HG03196 (cell line): ENCODE measurements at regions not wholly inside any gene's neighbourhood (a gene's known extent, or its start where the extent isn't known, plus 50 kb on each side); places are given as distances from the start of the nearest gene placed in this dataset.
"Not testable (repeated sequence)": the region's sequence is repeated elsewhere in the genome, so short reads cannot be mapped to it uniquely, and the experiment has no call there.

Experiments
- ATAC-seq: cut with Tn5 transposase; IDR thresholded peaks from one replicate; pipeline ENCODE4 v1.9.1; 2021; ENCODE audit not compliant: unreplicated experiment

DNA sequence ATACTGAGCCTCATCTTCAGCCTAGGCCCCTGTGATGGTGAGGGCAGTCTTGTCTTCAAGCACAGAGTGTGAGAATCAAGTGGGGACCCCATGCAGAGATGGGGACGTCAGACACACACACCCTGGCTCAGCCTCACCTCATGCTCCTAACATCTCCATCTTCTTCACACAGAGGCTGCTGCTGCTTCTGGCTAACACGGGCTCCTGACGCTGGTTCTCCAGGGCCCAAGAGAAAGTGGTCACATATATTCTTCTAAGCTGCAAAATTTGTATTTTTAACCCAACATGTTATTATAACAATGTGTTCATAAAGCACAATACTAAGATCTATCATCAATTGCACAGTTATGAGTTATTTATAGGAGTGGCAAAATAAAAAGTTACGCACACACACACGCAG lies 101.2 kb downstream of the VPREB1 start:
- ATAC-seq = no peak

DNA sequence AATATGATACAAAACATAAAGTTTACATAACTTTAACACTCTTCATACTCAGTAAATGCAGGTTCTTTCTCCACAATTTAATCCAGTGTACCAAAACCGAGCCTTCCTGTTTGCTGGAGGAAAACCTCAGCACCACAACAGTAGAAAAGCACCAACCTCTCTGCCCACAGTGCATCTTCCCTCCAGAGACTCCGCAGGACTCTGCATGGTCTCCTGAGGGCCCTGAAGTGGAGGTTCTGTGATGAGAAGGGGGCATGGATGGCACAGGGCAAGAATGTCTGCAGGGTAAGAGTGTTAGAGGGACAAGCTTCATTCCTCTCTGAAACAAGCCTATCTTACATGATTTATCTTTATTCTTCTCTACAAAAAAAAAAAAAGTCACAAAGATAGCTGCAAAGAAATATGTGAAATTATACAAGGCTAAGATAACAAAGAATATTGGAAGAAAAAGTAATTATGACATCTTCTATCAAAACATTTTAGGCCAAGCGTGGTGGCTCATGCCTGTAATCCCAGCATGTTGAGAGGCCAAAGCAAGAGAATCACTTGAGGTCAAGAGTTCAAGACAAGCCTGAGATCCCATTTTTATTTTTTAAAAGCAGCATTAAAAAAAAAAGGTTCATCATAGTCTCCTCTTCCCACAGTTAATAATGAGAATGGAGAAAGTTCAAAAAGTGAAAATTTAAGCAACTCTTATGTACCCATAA lies 102.0 kb downstream of the VPREB1 start:
- ATAC-seq = no peak

DNA sequence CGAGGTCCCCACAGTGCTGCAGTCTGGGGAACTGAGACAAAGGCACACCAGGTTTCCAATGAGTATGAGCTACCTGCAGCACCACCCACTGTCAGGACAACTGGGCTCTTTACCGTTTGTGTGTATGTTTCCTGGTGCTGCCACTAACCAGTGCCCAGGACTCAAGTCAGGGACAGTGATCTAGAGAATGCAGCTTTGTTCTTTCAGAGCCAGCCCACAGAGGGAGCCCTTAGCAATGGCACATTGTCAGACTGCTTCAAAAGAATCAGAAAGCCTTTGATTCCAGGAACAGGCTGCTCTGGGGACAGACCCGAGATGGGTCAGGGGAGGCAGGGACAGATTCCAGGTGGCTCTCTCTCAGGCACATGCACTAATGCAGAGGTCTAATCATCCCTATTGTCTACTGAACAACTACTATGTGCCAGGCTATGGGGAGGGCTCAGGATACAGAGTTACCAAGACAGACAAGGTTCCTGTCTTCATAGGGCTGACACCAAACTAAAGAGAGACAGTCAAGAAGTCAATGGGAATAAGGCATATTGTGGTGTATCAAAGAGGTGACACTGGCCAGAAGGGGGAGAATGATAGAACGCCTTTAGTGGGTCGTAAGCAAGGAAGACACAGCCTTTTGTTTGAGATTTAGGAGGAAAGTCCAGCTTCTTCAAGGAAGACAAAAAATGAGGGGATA lies 103.7 kb downstream of the VPREB1 start:
- no peak for ATAC-seq

DNA sequence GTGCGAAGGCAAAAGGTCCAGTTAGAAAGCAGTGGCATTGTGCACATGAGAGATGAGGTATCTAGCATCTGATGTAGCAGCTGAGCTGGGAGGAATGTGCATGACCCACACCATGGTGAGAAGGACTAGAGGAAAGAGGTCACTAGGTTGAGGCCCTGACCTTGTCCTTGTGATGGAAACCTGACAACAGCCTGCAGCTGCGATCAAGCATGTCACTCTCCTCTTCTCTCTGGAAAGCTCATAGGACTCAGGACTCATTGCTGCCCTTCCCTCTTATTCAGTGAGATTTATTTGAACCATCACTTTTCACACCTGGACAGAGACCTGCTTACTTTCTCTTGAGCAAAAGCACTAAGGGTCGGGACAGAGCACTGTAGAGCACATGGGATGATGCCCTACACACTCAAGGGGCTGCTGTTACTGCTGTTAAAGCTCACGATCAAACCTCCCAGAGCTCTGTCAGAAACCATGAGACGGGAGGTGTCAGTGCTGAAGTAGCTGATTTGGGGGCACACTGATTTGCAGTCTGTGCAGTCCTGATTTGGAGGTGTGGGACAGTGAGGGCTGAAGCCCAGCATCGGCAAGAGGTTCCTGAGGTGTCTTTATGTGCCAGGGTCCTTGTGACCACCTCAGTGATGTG lies 104.3 kb downstream of the VPREB1 start:
- no peak for ATAC-seq

DNA sequence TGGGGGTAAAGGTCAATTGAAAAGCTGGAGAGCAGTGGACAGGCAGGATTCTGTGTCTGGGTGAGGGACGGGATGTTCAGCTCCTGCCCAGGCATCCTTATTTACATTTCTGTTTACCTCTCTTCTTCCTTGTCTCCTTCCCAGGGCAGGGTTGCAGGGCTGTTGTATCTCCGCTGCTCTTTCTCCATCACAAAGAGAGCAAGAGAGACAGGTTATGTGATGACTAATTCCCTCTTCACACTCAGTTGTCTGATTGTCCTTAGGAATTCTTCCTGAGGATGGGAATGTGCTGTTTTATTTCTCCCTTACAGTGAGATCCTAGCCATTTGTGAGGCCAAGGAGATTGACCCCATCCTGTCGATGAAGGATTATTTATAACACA lies 104.9 kb downstream of the VPREB1 start:
- ATAC-seq = no peak

DNA sequence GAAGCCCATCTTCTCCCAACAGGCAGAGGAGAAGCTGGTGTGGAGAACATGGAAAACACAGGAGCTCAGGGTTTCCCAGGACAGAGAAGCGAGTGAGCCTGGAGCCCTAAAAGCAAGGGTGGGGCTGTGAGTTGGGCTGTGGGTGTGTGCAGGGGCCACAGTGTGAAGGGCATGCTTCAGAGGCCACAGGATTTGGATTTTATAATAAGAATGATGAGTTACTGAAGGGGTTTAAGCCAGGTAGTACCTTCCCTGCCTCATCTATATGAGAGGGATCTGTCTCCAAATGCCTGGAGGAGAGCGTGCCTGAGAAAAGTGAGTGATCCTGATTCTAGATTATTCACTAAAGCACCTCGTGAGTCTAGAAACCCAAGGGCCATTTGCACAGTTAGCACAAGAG lies 106.8 kb downstream of the VPREB1 start:
- ATAC-seq = no peak

DNA sequence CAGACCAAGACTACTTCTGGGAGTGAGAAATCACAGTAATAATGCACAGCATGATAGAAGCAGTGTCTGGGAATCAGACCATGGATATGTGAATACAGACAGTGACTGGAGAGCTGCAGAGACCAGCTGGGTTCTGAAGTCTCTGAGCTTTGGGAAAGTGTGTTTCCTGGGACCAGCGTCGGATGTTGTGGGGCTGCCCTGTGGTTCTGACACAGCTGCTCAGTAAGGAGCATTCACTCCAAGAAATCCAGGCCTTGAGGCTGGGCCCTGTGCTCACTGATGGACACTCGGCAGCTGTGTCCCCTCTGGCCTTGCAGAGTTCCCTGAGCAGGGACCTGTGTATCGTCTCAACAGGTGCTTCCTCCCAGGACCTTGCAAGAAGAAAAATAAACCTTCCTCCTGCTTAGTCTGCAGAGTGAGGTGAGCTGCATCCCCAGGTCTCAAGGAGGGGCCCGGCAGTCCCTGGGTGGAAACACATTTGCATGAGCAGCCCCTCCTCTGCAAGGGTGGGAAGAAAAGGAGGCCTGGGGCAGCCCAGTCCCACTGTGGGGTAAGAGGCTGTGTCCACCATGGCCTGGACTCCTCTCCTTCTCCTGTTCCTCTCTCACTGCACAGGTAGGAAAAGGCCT lies 107.9 kb downstream of the VPREB1 start:
- ATAC-seq = no peak

DNA sequence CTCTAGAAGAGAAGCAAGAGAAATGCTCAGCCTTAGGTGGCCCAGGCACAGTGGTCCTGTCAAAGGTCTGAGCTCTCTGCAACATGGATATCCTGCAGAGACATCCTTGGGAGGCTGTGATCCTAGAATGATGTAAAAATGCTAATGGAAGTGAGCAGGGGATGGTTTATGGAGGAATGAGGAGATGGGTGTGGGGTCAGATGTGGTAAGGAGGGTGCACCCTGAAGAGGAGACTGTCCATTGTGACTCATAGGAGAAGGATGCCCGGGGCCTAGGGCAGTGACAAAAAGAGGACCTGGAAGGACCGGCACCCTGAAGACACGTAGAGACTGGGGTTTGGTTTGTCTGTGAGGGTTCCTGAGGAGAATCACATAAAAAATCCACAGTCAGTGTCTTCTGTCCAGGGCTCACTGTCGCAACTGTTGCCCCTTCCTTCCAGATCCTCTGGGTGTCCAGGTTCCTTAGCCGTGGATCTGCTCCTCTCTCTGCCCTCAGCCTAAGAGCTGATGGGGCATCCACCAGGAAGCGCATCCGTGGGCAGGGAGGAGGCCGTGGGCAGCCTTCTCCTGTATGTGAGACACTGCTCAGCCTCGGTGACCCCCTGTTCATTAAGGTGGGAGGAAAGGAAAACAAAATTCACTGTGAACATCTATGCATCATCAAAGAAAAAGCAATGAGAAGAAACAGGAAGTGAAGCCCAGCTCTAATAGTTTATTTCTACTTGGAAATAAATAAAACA lies 110.7 kb downstream of the VPREB1 start:
- no peak for ATAC-seq

DNA sequence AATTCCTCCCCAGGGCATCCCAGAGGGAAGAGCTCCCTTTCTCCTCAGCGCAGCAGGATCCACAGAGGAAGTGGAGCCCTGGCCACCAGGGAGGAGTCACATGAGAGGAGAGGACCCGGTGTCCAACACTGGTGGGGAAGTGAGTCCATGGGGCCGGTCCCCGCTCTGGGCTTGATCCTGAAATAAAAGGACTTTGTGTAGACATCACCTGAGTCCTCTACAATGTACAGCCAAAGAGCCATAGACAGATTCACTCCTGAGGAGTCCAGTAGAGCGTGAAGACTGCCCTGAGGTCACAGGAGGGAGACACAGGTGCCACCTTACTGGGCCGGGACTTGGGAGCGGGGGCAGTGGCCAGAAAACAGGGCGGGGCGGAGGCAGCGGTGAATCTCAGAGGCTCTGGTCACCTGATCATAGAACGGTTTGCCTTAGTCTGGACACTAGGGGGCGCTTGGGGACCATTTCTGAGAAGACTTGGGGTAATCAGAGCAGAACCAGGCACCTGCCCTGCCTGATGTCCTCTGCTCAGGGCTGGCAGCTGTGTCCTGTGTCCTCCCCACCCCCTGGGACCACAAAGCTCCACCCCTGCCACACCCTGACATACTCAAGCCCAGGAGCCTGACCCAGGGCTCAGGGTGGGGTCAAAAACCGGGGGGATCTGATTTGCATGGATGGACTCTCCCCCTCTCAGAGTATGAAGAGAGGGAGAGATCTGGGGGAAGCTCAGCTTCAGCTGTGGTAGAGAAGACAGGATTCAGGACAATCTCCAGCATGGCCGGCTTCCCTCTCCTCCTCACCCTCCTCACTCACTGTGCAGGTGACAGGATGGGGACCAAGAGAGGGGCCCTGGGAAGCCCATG lies 112.7 kb downstream of the VPREB1 start:
- ATAC-seq = peak; percentile 89

DNA sequence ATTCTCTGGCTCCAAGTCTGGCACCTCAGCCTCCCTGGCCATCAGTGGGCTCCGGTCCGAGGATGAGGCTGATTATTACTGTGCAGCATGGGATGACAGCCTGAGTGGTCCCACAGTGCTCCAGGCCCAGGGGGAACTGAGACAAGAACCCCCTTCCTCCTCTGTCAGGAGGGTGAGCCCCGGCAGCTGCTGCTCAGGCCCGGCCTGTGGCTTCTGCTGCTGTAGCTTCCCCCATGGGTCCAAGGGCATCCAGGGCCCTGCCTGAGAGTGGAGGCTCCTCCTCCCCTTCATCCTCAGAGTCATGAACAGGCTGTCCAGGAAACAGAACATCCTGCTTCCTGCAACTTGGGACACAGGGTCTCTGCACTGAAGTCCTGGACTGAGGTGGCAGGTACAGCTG lies 113.6 kb downstream of the VPREB1 start:
- no peak for ATAC-seq

DNA sequence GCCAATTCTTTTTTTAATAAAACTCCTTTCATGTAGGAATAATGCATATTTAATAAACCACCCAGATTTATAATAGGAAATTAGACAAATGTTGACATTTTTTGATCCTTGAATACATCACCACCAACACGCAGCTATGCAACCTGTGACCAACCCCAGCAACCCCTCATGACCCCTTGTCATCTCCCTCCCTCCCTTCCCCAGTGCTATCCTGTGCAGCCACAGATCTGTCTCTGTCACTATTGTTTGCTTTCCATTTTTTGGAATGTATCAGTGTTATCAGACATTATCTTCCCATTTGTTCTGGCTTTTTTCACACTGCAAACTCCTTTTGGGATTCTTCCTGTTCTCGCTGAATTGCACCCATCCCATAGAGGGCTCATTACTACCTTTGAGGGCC lies 114.1 kb downstream of the VPREB1 start:
- ATAC-seq = no peak

DNA sequence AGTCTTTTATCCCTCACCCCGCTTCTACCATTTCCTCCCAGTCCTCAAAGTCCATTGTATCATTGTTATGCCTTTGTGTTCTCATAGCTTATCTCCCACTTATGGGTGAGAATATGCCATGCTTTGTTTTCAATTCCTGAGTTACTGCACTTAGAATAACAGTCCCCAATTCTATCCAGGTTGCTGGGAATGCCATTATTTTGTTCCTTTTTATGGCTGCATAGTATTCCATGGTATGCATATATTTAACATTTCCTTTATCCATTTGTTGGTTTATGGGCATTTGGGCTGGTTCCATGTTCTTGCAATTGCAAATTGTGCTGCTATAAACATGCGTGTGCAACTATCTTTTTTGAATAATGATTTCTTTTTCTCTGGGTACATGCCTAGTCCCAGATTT lies 114.9 kb downstream of the VPREB1 start:
- ATAC-seq = no peak

DNA sequence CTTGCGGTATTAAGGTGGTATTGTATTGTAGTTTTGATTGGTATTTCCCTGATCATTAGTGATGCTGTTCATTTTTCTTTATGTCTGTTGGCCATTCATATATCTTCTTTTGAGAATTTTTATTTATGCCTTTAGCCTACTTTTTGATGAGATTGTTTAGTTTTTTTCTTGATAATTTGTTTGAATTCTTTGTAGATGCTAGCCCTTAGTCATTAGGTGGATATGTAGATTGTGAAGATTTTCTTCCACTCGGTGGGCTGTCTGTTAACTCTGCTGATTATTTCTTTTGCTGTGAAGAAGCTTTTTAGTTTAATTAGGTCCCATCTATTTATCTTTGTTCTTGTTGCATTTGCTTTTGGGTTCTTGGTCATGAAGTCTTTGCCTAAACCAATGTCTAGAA lies 115.4 kb downstream of the VPREB1 start:
- ATAC-seq = no peak

DNA sequence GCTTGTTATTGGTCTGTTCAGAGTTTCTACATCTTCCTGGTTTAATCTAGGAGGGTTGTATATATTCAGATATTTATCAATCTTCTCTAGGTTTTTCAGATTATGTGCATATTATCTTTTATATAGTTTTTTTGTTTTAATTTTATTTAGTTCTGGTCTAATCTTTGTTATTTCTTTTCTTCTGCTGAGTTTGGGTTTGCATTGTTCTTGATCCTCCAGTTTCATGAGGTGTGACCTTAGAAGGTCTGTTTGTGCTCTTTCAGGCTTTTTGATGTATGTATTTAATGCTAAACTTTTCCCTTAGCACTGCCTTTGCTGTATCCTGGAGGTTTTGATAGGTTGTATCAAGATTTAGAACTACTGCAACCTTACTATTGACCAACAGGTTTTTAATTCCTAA lies 117.7 kb downstream of the VPREB1 start:
- no peak for ATAC-seq

DNA sequence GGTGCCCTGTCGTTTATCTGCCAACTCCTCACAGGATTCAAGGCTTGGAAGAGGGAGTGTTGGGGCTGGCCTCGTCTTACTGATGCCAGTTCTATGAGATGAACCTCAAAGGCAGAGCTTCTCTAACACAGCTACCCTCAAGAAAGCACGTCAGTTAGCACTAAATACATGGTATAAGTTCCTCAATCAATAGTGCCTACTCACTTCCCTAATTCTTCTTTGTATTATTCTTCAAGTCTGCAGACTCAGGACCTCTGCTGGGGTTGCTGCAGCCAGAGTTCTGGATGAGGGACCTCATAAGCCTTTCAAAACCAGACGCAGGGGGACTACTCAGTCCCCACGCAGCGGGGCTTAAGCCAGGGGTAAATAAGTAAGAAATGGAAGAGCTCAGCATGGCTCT lies 118.3 kb downstream of the VPREB1 start:
- ATAC-seq = no peak

DNA sequence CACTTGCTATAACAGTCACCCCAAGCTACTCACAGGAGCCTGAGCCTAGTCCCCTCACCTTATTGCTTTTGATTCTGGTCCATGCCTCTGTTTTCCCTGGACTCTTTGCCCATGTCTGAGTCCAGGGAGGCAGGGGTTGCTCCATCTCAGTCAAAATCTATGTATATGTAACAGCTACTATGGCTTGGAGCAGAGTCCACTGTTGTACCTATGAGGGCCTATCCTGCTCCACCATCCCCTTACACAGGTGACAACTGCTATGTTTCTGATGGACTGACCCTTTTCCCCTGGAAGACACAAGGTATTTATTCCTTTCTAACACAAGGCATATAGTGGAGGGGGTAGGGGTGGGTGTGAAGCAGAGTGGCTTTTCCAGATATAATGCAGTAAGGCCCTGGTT lies 119.6 kb downstream of the VPREB1 start:
- no peak for ATAC-seq

DNA sequence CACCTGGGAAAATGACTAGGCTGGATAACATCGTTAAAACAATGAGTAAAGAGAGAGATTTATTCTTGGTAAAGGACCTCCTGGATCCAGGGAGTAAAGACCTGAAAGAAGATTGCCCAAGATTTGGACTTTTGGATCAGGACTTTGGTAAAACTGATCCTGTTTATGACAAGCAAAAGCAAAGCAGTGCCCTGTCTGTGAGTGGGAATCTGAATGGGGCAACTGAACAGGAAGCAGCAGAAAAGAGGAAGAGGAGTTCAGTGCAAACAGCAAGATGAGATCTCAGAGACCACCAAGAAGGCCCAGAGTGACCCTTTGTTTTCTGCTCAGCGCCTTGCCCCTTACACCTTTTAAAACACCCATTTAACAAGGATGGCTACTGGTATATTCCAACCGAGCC lies 122.0 kb downstream of the VPREB1 start:
- ATAC-seq = no peak

DNA sequence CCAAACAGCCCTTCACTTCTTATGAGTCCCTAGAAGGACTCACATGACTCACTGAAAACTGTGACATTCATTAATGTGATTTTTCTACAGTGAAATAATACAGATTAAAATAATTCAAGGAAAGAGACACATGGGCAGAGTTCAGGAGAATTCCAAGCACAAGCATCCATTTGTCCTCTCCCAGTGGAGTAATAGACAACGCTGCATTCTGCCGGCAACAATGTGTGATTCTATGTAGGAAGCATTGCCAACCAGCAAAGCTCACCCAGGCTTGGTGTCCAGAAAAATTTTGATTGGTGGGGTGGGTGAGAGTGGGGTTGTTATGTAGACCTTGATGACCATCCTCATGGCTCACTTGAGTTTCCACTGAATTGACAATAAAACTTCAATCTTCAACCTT lies 123.9 kb downstream of the VPREB1 start:
- no peak for ATAC-seq

DNA sequence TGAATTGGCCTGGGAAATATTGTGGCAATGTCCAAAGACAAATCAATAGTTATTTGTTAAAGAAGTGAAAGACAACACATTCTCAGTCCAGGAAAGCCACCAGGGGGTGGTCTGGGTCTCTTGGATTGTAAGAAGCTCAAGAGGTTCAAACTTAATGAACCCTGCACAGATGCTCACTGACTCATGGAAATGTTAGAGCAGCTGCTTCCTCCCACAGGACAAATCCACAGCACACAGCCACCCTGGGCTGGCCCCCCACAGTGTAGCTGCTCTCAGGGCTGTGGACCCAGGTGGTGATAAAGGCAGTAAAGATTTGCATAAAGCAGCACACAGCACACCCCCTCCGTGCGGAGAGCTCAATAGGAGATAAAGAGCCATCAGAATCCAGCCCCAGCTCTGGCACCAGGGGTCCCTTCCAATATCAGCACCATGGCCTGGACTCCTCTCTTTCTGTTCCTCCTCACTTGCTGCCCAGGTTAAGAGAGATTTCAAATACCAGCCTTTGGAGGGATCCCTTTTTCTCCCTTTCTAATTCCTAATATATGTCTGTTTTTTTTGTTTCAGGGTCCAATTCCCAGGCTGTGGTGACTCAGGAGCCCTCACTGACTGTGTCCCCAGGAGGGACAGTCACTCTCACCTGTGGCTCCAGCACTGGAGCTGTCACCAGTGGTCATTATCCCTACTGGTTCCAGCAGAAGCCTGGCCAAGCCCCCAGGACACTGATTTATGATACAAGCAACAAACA lies 124.8 kb downstream of the VPREB1 start:
- not testable (repeated sequence) for ATAC-seq

DNA sequence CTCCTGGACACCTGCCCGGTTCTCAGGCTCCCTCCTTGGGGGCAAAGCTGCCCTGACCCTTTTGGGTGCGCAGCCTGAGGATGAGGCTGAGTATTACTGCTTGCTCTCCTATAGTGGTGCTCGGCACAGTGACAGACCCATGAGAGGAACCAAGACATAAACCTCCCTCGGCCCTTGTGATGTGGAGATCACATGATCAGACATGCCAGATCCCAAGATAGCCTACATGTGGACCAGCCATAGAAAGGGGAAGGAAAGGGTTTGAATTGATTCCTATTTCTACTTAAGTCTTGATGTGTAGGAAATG lies 125.3 kb downstream of the VPREB1 start:
- no peak for ATAC-seq
